HT1080 (cell line): ENCODE measurements at regions not wholly inside any gene's neighbourhood (a gene's known extent, or its start where the extent isn't known, plus 50 kb on each side); places are given as distances from the start of the nearest gene placed in this dataset.
"Not testable (repeated sequence)": the region's sequence is repeated elsewhere in the genome, so short reads cannot be mapped to it uniquely, and the experiment has no call there.

Experiments used
- DNase-seq: peaks from one replicate; pipeline ENCODE4 v3.0.0-alpha.2; 2015; ENCODE audit warnings: low read depth

- not testable (repeated sequence) for DNase-seq
These were observed 151.8 kb upstream of the DGKB start for GRCh38 chr7:15054304-15054703.

- DNase-seq: no peak
These were observed 146.6 kb upstream of the DGKB start for GRCh38 chr7:15049157-15049556.

- no peak for DNase-seq
These were observed 144.3 kb upstream of the DGKB start for GRCh38 chr7:15046861-15047260.

GRCh38 chr7:15043931-15044330 is 141.4 kb upstream of the DGKB start:
- DNase-seq: no peak

GRCh38 chr7:15042285-15043065 is 139.9 kb upstream of the DGKB start:
- DNase-seq: no peak

- no peak for DNase-seq
These were observed 138.7 kb upstream of the DGKB start for GRCh38 chr7:15041226-15041625.

- DNase-seq: no peak
These were observed 133.3 kb upstream of the DGKB start for GRCh38 chr7:15035814-15036213.

- no peak for DNase-seq
These were observed 130.5 kb upstream of the DGKB start for GRCh38 chr7:15033039-15033438.

- no peak for DNase-seq
These were observed 116.4 kb upstream of the DGKB start for GRCh38 chr7:15018981-15019380.

- peak; percentile 41 for DNase-seq
These were observed 114.2 kb upstream of the DGKB start for GRCh38 chr7:15016766-15017165.

- DNase-seq: no peak
These were observed 113.7 kb upstream of the DGKB start for GRCh38 chr7:15016315-15016667.

- peak; percentile 67 for DNase-seq
These were observed 113.2 kb upstream of the DGKB start for GRCh38 chr7:15015545-15016314.

GRCh38 chr7:15012135-15012534 is 109.6 kb upstream of the DGKB start:
- no peak for DNase-seq

GRCh38 chr7:15011289-15011688 is 108.7 kb upstream of the DGKB start:
- no peak for DNase-seq

- DNase-seq: no peak
These were observed 105.0 kb upstream of the DGKB start for GRCh38 chr7:15007507-15007906.

- no peak for DNase-seq
These were observed 103.1 kb upstream of the DGKB start for GRCh38 chr7:15005672-15006071.

GRCh38 chr7:15000157-15000556 is 97.6 kb upstream of the DGKB start:
- DNase-seq: no peak

GRCh38 chr7:14999331-14999730 is 96.8 kb upstream of the DGKB start:
- DNase-seq: peak; percentile 42

- DNase-seq: peak; percentile 25
These were observed 93.2 kb upstream of the DGKB start for GRCh38 chr7:14995774-14996173.

- no peak for DNase-seq
These were observed 86.4 kb upstream of the DGKB start for GRCh38 chr7:14988941-14989340.

GRCh38 chr7:14978687-14979086 is 76.1 kb upstream of the DGKB start:
- DNase-seq: no peak

- DNase-seq: no peak
These were observed 72.1 kb upstream of the DGKB start for GRCh38 chr7:14974688-14975087.
